Gastroesophageal sphincter (tissue), 3 donors: ENCODE measurements at regions not wholly inside any gene's neighbourhood (a gene's known extent, or its start where the extent isn't known, plus 50 kb on each side); places are given as distances from the start of the nearest gene placed in this dataset.

ENCODE experiments used
- EP300 ChIP-seq: sonication (generic); formaldehyde crosslinking; IDR thresholded peaks from one replicate; pipeline ENCODE4 v1.6.1; 2017; ENCODE audit warnings: antibody characterized with exemption, mild to moderate bottlenecking
- POLR2AphosphoS5 ChIP-seq: sonication (generic); formaldehyde crosslinking; IDR thresholded peaks from one replicate; pipeline ENCODE4 v1.6.1; 2017; ENCODE audit warnings: antibody characterized with exemption
- TF ChIP-seq, protein P1 (sequence below), 4 experiments: fragments of 200-600 bp in 2 of 4; fragments of 450-650 bp in 2 of 4; sonication (generic) in 1 of 4; IDR thresholded peaks; one replicate each; pipeline ENCODE4 v1.5.1; 2017 to 2019; ENCODE audit warnings: antibody characterized with exemption in 4 of 4, mild to moderate bottlenecking in 2 of 4, moderate library complexity in 2 of 4

DNA sequence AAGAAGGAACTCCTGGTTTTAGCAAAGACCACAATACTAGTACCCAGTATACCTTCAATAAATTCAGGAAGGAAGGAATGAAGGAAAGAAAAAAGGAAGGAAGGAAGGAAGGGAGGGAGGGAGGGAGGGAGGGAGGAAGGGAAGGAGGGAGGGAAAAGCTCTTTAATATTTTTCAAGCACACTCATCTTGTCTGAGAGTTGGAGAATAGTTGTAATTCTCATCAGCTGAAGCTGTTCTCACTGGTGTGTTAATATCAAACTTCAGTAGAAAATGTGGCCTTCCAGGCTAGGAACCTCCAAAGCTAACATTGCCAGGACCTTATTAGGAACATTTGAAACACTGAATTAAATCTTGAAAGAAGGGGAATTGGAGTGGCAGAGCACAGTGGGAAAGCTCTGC lies 55.2 kb upstream of the CDH5 start:
- no peak for TF ChIP-seq POLR2AphosphoS5
- TF ChIP-seq, protein P1, sequence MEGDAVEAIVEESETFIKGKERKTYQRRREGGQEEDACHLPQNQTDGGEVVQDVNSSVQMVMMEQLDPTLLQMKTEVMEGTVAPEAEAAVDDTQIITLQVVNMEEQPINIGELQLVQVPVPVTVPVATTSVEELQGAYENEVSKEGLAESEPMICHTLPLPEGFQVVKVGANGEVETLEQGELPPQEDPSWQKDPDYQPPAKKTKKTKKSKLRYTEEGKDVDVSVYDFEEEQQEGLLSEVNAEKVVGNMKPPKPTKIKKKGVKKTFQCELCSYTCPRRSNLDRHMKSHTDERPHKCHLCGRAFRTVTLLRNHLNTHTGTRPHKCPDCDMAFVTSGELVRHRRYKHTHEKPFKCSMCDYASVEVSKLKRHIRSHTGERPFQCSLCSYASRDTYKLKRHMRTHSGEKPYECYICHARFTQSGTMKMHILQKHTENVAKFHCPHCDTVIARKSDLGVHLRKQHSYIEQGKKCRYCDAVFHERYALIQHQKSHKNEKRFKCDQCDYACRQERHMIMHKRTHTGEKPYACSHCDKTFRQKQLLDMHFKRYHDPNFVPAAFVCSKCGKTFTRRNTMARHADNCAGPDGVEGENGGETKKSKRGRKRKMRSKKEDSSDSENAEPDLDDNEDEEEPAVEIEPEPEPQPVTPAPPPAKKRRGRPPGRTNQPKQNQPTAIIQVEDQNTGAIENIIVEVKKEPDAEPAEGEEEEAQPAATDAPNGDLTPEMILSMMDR (IDR thresholded peaks at IDR 0.05) = no peak
- TF ChIP-seq EP300 = no peak
